Activated CD4-positive, alpha-beta T cell treated with anti-CD3 and anti-CD28 coated beads, Interleukin-2, Interleukin-6, amounts not matched to agents 100 ng/mL and 50 ng/mL, durations not matched to agents 16 hours and 8 hours (primary cell): ENCODE measurements at regions not wholly inside any gene's neighbourhood (a gene's known extent, or its start where the extent isn't known, plus 50 kb on each side); places are given as distances from the start of the nearest gene placed in this dataset.

Experiments used
- DNase-seq: peaks from one replicate; pipeline ENCODE4 v3.0.0-alpha.2; 2020

GRCh38 chr3:10741891-10742671 lies 73.9 kb upstream of the SLC6A11 start:
- DNase-seq = no peak

- DNase-seq = no peak
Observed at GRCh38 chr3:10743366-10744097, 72.5 kb upstream of the SLC6A11 start.

- peak; percentile 26 for DNase-seq
Observed at GRCh38 chr3:10744098-10744465, 71.9 kb upstream of the SLC6A11 start.

- no peak for DNase-seq
Observed at GRCh38 chr3:10745392-10745791, 70.6 kb upstream of the SLC6A11 start.

GRCh38 chr3:10746001-10746400 lies 70.0 kb upstream of the SLC6A11 start:
- DNase-seq = no peak

- no peak for DNase-seq
Observed at GRCh38 chr3:10746684-10747083, 69.3 kb upstream of the SLC6A11 start.

- no peak for DNase-seq
Observed at GRCh38 chr3:10747341-10747740, 68.7 kb upstream of the SLC6A11 start.

- DNase-seq = no peak
Observed at GRCh38 chr3:10748040-10748439, 68.0 kb upstream of the SLC6A11 start.

GRCh38 chr3:10753964-10754363 lies 62.1 kb upstream of the SLC6A11 start:
- peak; percentile 47 for DNase-seq

- DNase-seq = no peak
Observed at GRCh38 chr3:10756546-10756945, 59.5 kb upstream of the SLC6A11 start.

- DNase-seq = peak; percentile 64
Observed at GRCh38 chr3:10757021-10757820, 58.8 kb upstream of the SLC6A11 start.

- peak; percentile 57 for DNase-seq
Observed at GRCh38 chr3:10757821-10758130, 58.3 kb upstream of the SLC6A11 start.

GRCh38 chr3:10758304-10759037 lies 57.6 kb upstream of the SLC6A11 start:
- peak; percentile 71 for DNase-seq

GRCh38 chr3:10759495-10759894 lies 56.5 kb upstream of the SLC6A11 start:
- no peak for DNase-seq

GRCh38 chr3:10760199-10760598 lies 55.8 kb upstream of the SLC6A11 start:
- DNase-seq = no peak

- DNase-seq = no peak
Observed at GRCh38 chr3:10761583-10761982, 54.4 kb upstream of the SLC6A11 start.

GRCh38 chr3:10762116-10762515 lies 53.9 kb upstream of the SLC6A11 start:
- DNase-seq = no peak

- no peak for DNase-seq
Observed at GRCh38 chr3:10762611-10763247, 53.3 kb upstream of the SLC6A11 start.

- no peak for DNase-seq
Observed at GRCh38 chr3:10763248-10763620, 52.8 kb upstream of the SLC6A11 start.

GRCh38 chr3:10763817-10764258 lies 52.2 kb upstream of the SLC6A11 start:
- DNase-seq = no peak

- no peak for DNase-seq
Observed at GRCh38 chr3:10764259-10765051, 51.6 kb upstream of the SLC6A11 start.
